NCI-H2171 treated with DMSO at 0.1 percent for 48 hours (cell line): ENCODE measurements at regions not wholly inside any gene's neighbourhood (a gene's known extent, or its start where the extent isn't known, plus 50 kb on each side); places are given as distances from the start of the nearest gene placed in this dataset.
"Not testable (repeated sequence)": the region's sequence is repeated elsewhere in the genome, so short reads cannot be mapped to it uniquely, and the experiment has no call there.

Source experiments
- DNase-seq: peaks from one replicate; lab custom pipeline; 2025; lab: John Stamatoyannopoulos, UW

DNA sequence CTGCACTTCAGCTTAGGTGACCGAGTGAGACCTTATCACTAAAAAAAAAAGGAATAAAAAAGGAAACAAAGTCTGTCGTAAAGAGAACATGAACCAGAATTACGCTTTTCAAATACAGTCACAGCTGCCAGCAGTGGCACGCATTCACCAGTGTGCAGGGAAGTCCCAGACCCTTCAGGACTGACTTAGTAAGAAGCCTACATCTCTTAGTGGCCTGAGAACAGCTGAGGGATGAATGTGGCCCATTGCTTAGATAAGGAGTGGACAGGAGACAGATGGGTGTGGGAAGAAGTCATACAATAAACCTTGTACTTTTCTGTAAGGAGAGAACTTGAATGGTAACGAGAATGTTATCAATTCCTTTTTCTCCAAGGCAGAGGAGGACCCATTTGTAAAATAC, 178.5 kb downstream of the JCAD start:
- DNase-seq: no peak

DNA sequence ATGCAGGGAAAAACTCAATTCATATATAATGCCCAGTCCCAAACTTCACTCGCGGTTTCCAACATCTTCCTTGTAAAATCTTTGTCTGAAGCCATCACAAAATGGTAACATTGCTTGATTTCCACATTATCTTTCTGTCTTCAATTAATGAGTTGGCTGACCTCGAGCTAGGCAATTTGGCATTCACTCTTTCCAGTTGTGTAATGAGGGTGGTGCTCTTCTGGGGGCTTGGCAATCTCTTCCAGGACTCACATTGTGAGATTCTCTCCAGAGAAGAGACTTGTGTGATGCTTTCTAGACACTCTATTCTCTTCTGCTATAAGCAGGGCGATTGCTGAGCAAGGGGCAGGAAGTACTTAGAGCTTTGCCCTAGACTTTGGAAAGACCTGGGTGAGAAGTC, 179.5 kb downstream of the JCAD start:
- DNase-seq: no peak

DNA sequence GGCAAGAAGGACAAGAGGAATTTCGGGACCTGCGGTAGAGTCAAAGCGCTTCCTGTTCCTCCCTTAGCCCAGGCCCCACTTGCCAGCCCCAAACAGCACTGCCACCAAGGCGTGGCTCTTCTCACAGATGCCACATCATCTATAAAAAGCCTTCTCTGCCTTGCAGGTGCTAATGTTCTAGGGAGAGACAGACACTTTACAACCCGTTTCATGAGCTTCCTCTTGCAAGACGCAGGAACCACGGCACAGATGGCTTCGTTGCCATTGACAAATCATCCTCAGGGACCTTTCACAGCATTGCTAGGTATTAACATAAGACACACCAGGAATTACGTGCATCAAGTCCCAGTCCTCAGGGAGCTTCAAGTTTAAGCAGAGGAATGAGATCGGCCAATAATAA, 180.9 kb downstream of the JCAD start:
- DNase-seq: no peak

DNA sequence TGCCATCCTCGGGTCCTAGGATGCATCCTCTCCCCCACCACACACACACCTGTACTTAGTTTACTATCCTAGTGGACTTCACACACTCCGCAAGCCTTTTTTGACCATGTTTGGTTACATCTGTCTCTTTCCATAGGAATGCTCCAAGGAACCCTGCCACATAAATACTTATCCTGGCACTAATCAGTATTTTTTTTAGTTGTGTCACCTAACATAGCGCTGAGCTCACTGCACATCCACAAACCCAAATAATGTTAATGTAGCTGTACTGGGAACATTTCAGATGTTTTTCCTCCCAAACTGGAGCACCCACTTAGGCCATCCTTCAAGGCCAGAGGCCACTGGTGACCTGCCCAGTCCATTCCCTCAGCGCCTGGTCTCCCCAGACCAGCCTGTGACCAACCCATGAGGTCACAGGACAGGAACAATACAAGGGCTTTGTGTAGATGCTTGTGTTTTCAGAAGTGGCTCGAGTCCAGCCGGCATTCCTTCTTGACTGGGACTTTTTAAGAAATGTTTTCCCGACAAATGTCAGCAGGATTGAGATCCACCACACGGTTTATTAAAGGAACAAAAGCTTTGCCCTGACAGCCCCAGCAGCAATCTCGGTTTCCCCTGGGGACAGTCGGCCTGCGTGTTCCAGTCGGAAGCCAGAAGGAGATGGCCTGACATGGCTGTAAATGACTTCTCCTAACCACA, 181.4 kb downstream of the JCAD start:
- DNase-seq: no peak

DNA sequence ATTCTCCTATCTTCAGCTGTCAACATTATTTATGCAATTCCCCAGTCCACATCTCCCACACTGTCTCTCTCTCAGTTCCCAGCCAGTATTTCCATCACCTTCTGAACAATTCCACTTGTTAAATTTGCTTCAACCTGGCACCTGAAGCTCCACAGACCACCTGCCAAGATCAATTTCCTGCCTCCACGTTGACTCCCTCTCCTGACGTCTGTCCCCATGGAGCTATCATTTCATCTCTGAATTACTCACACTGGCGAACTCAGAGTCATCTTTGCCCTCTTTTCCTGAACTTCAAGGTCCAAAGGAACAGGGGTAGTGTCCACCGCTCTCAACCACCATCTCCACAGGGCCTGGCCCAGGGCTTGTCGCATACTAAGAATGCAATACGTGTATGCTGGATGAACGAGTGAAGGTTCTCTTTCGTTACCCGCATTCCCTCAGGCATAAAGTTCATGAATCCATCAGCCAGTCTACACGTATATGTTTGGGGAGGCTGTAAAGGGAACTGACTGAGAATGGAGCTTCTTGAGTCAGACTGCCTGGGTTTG, 183.3 kb downstream of the JCAD start:
- DNase-seq: no peak

DNA sequence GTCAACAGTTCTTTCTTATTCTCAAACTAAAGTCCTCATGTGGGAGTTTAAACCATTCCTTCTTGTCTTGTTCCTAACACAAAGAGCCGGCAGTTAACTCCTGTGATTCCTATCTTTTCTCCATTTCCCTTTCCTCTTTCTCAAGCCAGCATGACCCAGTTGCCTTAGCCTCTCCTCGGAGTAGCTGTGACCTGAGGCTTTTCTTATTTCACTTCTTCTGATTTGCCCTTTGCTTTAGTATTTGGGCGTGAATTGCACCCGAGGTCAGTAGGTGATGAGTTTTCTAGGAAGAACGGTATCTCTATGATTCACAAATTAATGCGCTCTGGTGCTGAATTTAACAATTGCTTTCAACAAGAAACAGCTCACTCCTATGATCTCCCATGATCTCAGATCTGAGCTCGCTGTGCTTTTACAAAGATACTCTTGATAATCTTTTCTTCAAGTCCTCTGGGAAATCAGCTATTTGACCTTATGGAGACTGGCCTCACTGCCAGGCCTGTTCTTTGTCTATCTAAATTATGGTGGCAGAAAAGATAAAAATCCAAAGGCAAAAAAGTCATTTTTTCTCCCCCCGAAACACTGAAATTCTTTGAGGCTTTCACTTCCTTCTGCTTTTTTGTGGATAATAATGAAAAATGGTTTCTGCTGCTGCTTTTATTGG, 184.6 kb downstream of the JCAD start:
- DNase-seq: no peak

DNA sequence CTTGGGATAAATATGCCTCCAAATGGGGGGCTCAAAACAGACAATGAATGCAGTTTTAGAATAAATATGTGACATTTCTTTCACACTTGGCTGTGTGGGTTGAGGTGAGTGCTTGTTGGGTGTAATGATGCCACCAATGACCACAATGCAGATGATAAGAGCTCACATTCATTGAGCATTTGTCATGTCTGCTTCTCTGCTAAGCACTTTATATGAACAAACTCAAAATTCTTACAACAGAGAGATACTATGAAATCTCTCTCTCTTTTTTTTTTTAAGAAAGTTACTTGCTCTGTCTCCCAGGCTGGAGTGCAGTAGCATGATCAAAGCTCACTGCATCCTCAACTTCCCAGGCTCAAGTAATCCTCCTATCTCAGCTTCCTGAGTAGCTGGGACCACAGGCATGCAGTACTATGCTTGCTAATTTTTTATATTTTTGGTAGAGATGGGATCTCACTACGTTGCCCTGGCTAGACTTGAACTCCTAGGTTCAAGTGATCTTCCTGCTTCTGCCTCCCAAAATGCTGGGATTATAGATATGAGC, 185.4 kb downstream of the JCAD start:
- DNase-seq: no peak

DNA sequence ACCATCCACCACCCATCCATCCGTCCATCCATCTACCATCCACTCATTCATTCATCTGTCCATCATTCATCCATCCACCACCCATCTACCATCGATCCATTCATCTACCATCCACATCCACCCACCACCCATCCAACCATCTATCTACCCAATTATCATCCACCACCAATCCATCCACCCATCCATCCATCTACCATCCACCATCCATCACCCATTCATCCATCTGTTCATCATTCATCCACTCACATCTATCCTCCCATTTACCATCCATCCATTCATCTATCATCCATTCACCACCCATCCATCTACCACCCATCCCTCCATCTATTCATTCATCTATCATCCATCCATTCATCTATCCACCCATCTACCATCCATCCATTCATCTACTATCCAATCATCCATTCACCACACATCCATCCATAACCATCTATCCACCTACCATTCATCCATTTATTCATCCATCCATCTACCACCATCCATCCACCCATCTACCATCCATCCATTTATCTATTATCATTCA, 188.8 kb downstream of the JCAD start:
- no peak for DNase-seq

DNA sequence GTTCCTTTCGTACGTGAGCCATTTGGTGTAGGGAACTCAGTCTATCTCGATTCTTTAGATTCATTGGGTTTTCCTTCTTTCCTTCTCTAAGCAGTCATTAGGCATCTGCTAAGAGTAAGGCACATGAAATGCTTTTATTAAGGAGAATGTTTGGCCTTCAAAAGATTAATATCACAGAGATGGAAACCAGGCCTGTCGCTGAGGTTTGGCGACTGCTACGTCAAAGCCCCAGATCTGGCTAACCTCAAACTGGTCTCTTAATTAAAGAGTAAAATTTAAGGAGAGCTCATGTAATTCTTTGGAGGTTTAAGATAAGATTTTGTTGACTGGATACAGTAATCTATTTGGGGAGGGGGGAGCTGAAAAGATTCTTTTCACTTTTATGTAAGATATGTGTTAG, 189.8 kb downstream of the JCAD start:
- DNase-seq: no peak

DNA sequence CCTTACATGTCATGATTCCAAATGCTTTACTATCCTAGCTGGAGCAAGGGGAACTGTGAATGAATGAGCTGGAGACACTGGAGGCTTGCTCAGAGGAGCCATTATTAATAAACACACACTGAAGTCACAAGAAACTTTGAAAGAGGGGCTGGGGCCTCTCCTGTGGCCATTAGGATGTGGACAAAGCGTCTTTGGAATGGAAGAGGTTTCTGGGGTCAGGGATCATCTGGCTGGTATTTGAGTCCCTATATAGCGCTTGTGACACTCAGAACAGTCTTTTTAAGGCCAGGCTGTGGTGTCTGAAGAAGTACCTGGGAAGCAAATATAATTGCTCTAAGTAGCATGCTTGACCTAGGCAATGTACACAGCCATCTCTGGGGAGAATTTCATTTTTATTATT, 193.0 kb downstream of the JCAD start:
- DNase-seq: no peak

DNA sequence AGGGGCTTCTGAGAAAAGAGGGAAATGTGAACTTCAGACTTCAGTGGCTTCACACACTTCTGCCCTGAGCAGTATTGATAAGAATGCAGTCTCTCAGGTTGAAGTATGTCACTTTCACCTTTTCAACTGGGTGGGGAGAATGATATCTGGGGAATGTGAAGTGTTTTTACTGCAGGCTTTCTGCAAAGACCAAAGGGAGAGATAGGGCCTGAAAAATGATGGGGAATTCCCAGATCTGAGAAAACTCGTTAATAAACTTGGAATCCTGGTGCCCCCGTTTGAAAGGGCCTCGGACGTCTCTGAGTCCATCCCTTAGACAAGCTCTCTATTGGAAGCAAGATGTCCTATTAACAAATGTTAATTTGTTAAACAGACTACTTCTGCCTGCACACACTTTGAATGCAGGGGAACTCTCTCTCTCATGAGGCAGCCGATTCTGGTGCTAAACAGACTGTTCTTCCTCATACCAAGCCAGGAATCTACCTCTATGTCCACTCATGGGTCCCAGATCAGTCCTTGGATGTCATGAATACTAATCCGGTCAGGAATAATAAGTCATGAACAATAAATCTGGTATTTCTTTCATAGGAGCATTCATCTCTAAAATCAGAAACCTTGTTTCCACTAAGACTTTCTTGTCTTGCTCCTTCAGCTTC, 193.6 kb downstream of the JCAD start:
- no peak for DNase-seq

DNA sequence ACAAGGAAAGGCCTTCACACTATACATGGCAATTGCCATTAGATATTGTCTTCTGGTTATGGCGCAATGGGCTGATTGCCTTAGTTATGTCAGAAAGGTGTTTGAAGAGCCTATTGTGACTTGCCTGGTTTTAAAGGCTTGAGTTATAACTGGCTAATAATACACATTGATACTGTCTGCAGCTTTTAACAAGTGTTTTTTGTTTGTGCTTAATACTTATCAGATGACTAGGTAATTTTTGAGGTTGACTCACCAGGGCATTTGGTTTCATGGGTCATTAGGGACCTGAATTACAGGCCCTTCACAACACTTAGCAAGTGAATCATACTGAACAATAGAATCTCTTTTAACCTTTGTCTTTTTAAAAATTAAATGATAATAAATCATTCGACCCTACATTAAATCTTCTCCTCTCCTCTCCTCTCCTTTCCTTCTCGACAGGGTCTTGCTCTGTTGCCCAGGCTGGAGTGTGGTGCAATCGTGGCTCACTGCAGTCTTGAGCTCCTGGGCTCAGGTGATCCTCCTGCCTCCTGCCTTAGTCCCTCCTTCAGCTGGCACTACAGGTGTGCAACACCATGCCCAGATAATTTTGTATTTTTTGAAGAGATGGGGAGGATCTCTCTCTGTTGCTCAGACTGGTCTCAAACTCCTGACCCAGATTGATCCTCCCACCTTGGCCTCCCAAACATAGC, 196.3 kb downstream of the JCAD start:
- DNase-seq: no peak

DNA sequence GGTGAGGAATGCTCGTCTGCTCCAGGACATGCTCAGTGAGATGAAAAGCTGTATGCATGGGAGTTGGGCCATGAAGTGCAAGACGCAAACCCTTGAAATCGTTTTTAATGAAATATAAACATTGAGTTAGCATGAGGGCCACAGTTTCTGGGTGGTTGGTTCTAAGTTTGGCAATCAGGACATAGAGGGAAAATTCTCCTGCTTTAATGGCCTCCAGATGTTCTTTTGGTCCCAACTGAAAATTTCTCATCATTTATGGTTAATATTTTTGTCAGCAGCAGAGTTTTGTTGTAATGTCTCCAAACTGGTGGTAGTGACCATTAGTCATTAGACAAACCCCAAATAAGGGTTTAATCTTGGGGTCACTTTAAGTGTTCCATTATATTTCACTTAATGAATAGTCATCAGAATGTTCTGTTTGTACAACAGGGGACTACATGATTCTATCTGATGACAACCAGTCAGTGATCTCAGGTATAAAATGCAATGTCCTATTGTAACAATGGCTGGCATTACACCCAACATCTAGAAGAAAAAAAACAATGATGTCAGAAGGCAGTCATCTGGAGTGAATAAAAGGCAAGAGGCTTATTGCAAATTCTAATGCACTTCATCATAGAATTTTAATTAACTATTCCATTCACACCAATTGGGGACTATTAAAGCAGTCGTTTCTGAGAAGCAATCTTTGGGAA, 197.4 kb downstream of the JCAD start:
- DNase-seq: no peak

DNA sequence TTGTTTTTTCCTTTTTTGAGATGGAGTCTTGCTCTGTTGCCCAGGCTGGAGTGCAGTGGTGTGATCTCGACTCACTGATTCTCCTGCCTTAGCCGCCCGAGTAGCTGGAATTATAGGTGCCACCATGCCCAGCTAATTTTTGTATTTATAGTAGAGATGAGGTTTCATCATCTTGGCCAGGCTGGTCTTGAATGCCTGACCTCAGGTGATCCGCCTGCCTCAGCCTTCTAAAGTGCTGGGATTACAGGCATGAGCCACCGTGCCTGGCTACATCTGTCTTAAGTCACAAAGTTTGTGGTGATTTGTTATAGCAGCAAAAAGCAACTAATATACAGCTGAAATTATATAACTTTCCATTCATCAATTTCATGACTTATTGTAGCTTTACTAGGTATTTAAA, 198.2 kb downstream of the JCAD start:
- DNase-seq: not testable (repeated sequence)

DNA sequence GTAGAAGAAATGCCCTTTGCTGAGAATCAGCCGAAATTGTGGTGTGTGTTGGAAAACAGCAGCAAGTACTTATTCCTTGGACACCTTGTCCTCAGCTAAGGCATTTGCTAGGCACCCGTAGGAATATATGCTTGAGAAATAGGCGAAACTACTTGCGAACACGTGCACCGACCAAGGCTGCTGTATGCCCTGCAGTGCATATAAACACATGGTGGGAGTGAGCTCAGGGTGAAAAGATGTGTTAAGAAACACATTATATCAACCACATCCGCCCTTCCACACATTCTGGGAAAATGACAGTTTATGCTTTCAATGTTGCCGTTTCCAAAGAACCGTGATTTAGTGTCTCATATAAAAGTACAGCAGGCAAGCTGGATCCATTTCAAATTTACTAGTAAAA, 199.2 kb downstream of the JCAD start:
- DNase-seq: no peak

DNA sequence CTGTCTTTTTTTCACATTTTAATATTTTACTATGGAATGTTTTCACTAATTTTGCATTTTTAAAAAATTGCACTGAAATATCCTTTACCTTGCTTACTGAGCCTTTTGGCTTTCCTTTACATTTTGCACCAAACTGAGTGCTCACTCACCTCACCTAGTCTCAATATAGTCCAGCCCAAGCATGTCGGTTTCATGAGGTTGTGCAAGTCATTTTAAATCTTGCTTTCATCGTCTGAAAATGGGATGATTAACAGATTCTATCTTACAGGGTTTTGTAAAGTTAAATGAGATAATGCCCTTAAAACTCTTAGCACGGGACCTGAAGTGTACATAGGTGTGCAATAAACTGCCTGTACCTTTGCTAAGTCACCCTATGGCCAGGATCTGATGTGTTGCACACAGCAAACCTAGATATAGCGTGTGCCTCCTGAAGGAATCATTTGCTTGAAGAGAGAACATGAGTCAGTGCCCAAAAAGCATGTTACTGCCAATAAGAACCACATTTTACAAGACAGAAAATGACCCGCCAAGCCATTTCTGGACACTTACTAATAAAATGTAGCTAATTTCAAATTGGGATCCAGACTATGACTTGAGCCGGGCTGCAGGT, 199.8 kb downstream of the JCAD start:
- no peak for DNase-seq

DNA sequence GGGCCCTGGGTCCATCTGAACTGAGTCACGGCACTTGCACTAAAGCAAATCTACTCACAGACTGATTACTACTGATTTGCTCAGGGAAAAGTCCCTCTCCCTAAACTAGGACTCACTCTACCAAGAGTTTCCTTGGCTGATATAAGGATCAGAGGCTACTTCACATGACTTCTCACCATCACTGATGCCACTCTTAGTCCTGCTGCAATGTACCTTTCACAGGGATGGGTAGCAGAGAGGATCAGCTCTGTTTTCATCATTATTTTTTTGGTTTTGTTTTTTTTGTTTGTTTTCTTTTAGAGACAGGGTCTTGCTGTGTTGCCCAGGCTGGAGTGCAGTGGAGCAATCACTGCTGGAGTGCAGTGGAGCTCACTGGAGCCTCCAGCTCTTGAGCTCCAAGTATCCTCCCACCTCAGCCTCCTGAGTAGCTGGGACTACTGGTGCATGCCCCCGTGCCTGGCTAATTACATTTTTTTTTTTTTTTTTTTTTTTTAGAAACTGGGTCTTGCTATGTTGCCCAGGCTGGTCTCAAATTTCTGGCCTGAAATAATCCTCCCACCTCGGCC, 200.6 kb downstream of the JCAD start:
- no peak for DNase-seq

DNA sequence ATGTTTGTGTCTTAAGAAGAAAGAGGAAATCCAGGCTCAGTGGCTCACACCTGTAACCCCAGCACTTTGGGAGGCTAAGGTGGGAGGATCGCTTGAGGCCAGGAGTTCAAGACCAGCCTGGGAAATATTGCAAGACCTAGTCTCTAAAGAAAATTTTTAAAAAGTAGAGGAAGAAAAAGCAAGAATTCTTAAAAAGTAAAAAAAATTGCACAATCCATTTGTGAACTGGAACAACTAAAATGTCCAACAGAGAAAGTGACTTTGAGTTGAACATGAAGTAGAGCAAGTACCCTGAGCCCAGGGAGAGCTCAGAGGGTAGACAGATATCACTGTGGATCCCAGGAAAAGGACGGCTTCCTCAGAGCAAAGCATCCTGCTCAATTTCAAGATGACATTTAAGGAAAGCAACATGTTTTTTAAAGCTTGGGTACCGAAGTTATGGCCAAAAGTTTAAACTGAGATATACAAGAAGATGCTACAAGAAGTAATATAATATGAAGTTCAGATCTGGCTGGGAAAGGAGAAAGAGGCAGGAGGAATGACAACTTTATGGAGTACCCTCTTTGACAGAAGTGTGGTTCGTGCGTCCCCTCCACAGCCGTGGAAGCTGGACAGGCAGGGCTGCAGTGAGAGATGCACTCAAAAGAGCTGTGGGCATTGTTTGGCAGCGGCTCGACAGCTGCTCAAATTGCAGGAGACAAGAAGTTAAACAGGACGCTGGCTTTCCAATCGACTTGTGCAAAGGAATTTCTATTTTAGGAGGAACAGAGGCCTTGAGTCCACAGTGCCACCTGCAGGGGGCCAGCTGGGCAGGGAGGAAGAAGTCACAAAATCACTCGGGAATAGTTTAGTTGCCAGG, 201.3 kb downstream of the JCAD start:
- peak; percentile 0 for DNase-seq

DNA sequence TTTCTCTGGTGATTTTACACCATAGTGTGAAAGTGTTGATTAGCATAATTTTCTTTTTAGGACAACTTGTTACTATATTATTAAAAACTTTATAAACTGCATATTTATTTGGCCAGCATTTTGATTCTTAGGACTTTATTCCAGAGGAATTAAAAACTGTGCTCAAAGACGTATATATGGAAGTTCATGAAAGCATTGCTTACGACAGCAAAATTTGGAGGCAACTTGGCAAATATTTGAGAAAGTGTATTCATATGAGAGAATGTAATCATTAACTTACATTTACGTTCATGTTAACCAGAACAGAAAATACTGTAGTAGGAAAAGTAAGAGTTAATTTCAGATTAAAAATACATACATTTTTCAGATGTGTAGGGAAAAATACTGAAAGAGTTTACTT, 203.1 kb downstream of the JCAD start:
- DNase-seq: no peak

DNA sequence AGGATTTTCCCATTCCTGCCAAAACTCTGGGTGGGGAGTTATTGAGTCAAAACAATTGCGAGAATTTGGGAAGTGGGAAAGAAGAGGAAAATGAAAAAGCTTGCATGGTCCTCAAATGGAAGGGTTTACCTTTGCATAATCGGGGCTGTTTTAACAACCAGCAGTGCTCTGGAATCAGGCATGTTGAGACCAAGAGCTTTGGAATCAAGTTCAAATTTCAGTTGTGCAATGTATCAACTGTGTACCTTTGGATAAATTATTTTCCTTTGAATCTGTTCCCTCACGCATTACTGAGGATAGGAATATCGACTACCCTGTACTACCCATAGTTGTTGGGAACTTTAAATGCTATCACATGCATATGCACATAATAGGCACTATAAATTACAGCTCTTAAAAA, 205.5 kb downstream of the JCAD start:
- DNase-seq: no peak
